Natural killer cell (primary cell): ENCODE measurements at regions not wholly inside any gene's neighbourhood (a gene's known extent, or its start where the extent isn't known, plus 50 kb on each side); places are given as distances from the start of the nearest gene placed in this dataset.

Source experiments
- ATAC-seq, 3 donors: fragments of 150-1000 bp in 2 of 3; fragments of 200-7000 bp in 1 of 3; cut with Tn5 transposase; 1 replicate in 1 of 3; 2 replicates in 2 of 3; pipeline ENCODE4 v1.10.0; 2021; ENCODE audit warnings: mild to moderate bottlenecking in 2 of 3, moderate library complexity in 2 of 3
- DNase-seq, 2 donors: peaks; one replicate each; pipeline versions ENCODE4 v3.0.0 to v3.0.0-alpha.2; 2013 to 2021; ENCODE audit warnings: mixed read lengths in 1 of 2
- H3K27ac ChIP-seq: one replicate; pipeline ENCODE4 v1.5.1; 2013; ENCODE audit warnings: mild to moderate bottlenecking, low read length
- H3K27me3 ChIP-seq: one replicate; pipeline ENCODE4 v1.6.1; 2013; ENCODE audit warnings: low read length; ENCODE audit not compliant: control insufficient read depth, insufficient read depth
- H3K36me3 ChIP-seq: one replicate; pipeline ENCODE4 v1.6.1; 2013; ENCODE audit warnings: low read length; ENCODE audit not compliant: control insufficient read depth, insufficient read depth
- H3K4me1 ChIP-seq: one replicate; pipeline ENCODE4 v1.6.1; 2013; ENCODE audit warnings: low read length; ENCODE audit not compliant: control insufficient read depth, insufficient read depth
- H3K4me3 ChIP-seq: one replicate; pipeline ENCODE4 v1.5.1; 2013; ENCODE audit warnings: low read length
- H3K9me3 ChIP-seq: one replicate; pipeline ENCODE4 v1.6.1; 2013; ENCODE audit warnings: low read length; ENCODE audit not compliant: control insufficient read depth, insufficient read depth
- H3K27ac Mint-ChIP-seq, 2 donors: one replicate each; pipeline ENCODE4 v1.8.0; 2022; ENCODE audit warnings: mild to moderate bottlenecking in 2 of 2, mixed read lengths in 2 of 2, moderate library complexity in 1 of 2
- H3K27me3 Mint-ChIP-seq, 2 donors: one replicate each; pipeline ENCODE4 v1.8.0; 2022; ENCODE audit warnings: low read depth in 2 of 2, mixed read lengths in 2 of 2
- H3K36me3 Mint-ChIP-seq: one replicate; pipeline ENCODE4 v1.8.0; 2022; ENCODE audit warnings: mixed read lengths
- H3K4me1 Mint-ChIP-seq, 2 donors: one replicate each; pipeline ENCODE4 v1.8.0; 2022; ENCODE audit warnings: mixed read lengths in 2 of 2
- H3K4me3 Mint-ChIP-seq: one replicate; pipeline ENCODE4 v1.8.0; 2022; ENCODE audit warnings: mild to moderate bottlenecking, moderate library complexity, mixed read lengths
- H3K9me3 Mint-ChIP-seq, 2 donors: one replicate each; pipeline ENCODE4 v1.8.0; 2022; ENCODE audit warnings: mixed read lengths in 2 of 2
- WGBS: methylation state at CpG from one replicate; pipeline ENCODE4 v1.1.7; 2013; ENCODE audit warnings: missing lambda C conversion rate; ENCODE audit not compliant: insufficient coverage; 5-methylcytosine and 5-hydroxymethylcytosine counted together
- intact Hi-C: fragments of 100-400 bp; cut with micrococcal nuclease; formaldehyde crosslinking; loops from one replicate; pipeline ENCODE4 v1.14.2; 2022
- TF ChIP-seq, protein P1 (sequence below): fragments of 200-600 bp; IDR thresholded peaks from one replicate; pipeline ENCODE4 v1.8.0; 2022; ENCODE audit warnings: antibody characterized with exemption

DNA sequence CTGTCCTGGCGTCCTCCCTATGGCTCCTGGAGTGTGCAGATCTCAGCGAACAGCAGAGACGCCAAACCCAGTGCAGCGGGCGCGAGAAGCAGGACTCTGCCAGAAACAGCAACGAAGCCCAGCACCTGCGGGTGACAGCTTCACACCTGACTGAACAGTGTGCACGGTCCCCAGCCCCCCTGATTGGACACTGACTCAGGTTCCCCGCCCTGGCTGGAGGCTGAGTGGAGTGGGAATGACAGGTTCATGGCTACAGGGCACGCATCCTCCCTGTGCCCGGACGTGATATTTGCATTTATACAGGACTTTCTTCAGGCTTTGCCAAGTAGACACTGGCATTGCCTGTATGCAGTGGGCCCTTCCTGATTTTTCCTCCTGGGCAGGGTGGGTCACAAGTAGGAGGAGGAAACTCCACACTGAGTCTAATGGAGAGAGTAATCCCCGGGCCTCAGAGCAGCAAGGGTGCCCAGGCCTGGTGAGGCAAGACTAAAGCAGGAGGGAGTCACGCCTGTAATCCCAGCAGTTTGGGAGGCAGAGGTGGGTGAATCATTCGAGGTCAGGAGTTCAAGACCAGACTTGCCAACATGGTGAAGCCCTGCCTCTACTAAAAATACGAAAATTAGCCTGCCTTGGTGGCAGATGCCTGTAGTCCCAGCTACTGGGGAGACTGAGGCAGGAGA, 71.6 kb downstream of the ASCL4 start:
- H3K36me3 Mint-ChIP-seq = no peaks in the 10 kb centered on the region
- no peak overlapping the region for H3K27ac Mint-ChIP-seq
- DNase-seq = no peak
- Histone ChIP-seq H3K4me1 (peaks cover 10% of the 10 kb centered on the region), H3K27me3 (peaks cover 18% of the 10 kb centered on the region), H3K36me3 (no peaks in the 10 kb centered on the region), H3K9me3 (no peaks in the 10 kb centered on the region), H3K4me3 (no peak overlapping the region), H3K27ac (no peak overlapping the region)
- H3K9me3 Mint-ChIP-seq = no peaks in the 10 kb centered on the region
- no peak for ATAC-seq
- WGBS = 75% methylated on average over 17 of the region's 17 CpGs
- intact Hi-C loops = no loop called here
- H3K4me1 Mint-ChIP-seq = no peaks in the 10 kb centered on the region
- no peak overlapping the region for H3K4me3 Mint-ChIP-seq
- TF ChIP-seq, protein P1, sequence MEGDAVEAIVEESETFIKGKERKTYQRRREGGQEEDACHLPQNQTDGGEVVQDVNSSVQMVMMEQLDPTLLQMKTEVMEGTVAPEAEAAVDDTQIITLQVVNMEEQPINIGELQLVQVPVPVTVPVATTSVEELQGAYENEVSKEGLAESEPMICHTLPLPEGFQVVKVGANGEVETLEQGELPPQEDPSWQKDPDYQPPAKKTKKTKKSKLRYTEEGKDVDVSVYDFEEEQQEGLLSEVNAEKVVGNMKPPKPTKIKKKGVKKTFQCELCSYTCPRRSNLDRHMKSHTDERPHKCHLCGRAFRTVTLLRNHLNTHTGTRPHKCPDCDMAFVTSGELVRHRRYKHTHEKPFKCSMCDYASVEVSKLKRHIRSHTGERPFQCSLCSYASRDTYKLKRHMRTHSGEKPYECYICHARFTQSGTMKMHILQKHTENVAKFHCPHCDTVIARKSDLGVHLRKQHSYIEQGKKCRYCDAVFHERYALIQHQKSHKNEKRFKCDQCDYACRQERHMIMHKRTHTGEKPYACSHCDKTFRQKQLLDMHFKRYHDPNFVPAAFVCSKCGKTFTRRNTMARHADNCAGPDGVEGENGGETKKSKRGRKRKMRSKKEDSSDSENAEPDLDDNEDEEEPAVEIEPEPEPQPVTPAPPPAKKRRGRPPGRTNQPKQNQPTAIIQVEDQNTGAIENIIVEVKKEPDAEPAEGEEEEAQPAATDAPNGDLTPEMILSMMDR = no peak
- H3K27me3 Mint-ChIP-seq = peaks cover 50 to 60% of the 10 kb centered on the region in 2 donors

- 78% methylated on average over 1 of the region's 1 CpG for WGBS
- Histone ChIP-seq H3K27ac (no peak overlapping the region), H3K4me3 (no peak overlapping the region), H3K4me1 (peaks cover 10% of the 10 kb centered on the region), H3K36me3 (no peaks in the 10 kb centered on the region), H3K9me3 (no peaks in the 10 kb centered on the region), H3K27me3 (peaks cover 15% of the 10 kb centered on the region)
- DNase-seq (no peak), ATAC-seq (no peak)
- intact Hi-C loops = no loop called here
- Mint-ChIP-seq H3K27ac (no peak overlapping the region), H3K4me3 (no peak overlapping the region), H3K36me3 (no peaks in the 10 kb centered on the region), H3K9me3 (no peaks in the 10 kb centered on the region), H3K27me3 (peaks cover 50 to 68% of the 10 kb centered on the region in 2 donors), H3K4me1 (no peaks in the 10 kb centered on the region)
- TF ChIP-seq, protein P1 = no peak
Observed at GRCh38 chr12:107847430-107847829, 72.9 kb downstream of the ASCL4 start.

GRCh38 chr12:107847830-107848229, 73.3 kb downstream of the ASCL4 start:
- Mint-ChIP-seq H3K27me3 (peaks cover 48 to 68% of the 10 kb centered on the region in 2 donors), H3K4me3 (no peak overlapping the region), H3K9me3 (no peaks in the 10 kb centered on the region), H3K27ac (no peak overlapping the region), H3K4me1 (no peaks in the 10 kb centered on the region), H3K36me3 (no peaks in the 10 kb centered on the region)
- no peak for ATAC-seq
- peaks cover 10% of the 10 kb centered on the region for H3K4me1 ChIP-seq
- H3K9me3 ChIP-seq = no peaks in the 10 kb centered on the region
- no peak overlapping the region for H3K27ac ChIP-seq
- no peak overlapping the region for H3K4me3 ChIP-seq
- intact Hi-C loops = no loop called here
- no peaks in the 10 kb centered on the region for H3K36me3 ChIP-seq
- WGBS = 50% methylated on average over 3 of the region's 3 CpGs
- TF ChIP-seq, protein P1 = no peak
- no peak for DNase-seq
- peaks cover 14% of the 10 kb centered on the region for H3K27me3 ChIP-seq

DNA sequence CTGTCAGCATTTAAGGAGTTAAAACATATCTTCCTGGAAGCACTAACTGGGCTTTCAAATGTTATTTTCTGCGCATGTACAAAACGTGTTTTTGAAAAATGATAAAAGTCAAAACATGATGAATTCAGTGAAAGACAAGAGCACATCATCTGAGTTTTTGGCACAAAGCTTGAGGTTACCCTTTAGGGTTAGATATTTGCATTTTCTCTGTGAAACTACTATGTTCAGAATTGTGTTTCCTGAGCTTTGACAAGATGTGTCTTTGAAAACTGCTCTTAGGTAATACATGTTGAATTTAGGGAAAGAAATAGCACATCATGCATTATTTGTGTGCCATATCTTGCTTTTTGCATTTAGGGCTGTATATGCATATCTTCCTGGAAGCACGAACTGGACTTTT, 79.0 kb downstream of the ASCL4 start:
- DNase-seq (no peak), ATAC-seq (no peak)
- Histone ChIP-seq H3K4me3 (no peak overlapping the region), H3K36me3 (no peaks in the 10 kb centered on the region), H3K4me1 (no peaks in the 10 kb centered on the region), H3K27me3 (no peaks in the 10 kb centered on the region), H3K27ac (no peak overlapping the region), H3K9me3 (no peaks in the 10 kb centered on the region)
- intact Hi-C loops = no loop called here
- TF ChIP-seq, protein P1 = no peak
- no peaks in the 10 kb centered on the region for H3K9me3 Mint-ChIP-seq
- H3K4me3 Mint-ChIP-seq = no peak overlapping the region
- H3K36me3 Mint-ChIP-seq = no peaks in the 10 kb centered on the region
- peaks cover 33 to 81% of the 10 kb centered on the region in 2 donors for H3K27me3 Mint-ChIP-seq
- H3K27ac Mint-ChIP-seq = no peak overlapping the region
- no peaks in the 10 kb centered on the region for H3K4me1 Mint-ChIP-seq
- 89% methylated on average over 3 of the region's 3 CpGs for WGBS
